Fibroblast of peridontal ligament (primary cell): ENCODE measurements at regions not wholly inside any gene's neighbourhood (a gene's known extent, or its start where the extent isn't known, plus 50 kb on each side); places are given as distances from the start of the nearest gene placed in this dataset.

ENCODE experiments used
- DNase-seq: peaks from one replicate; pipeline ENCODE4 v3.0.0-alpha.2; 2010; ENCODE audit errors: extremely low read depth

- DNase-seq, result no peak
Observed at GRCh38 chr12:65546528-65546927, 268.0 kb downstream of the MSRB3 start.

GRCh38 chr12:65556676-65557437 is 267.4 kb upstream of the HMGA2 start:
- peak; percentile 87 for DNase-seq

GRCh38 chr12:65557438-65558181 is 266.7 kb upstream of the HMGA2 start:
- no peak for DNase-seq

- DNase-seq, result no peak
Observed at GRCh38 chr12:65560286-65560685, 264.0 kb upstream of the HMGA2 start.

- peak; percentile 59 for DNase-seq
Observed at GRCh38 chr12:65561798-65562382, 262.4 kb upstream of the HMGA2 start.

- peak; percentile 99 for DNase-seq
Observed at GRCh38 chr12:65565601-65566560, 258.4 kb upstream of the HMGA2 start.

- peak; percentile 60 for DNase-seq
Observed at GRCh38 chr12:65566751-65567150, 257.5 kb upstream of the HMGA2 start.

DNA sequence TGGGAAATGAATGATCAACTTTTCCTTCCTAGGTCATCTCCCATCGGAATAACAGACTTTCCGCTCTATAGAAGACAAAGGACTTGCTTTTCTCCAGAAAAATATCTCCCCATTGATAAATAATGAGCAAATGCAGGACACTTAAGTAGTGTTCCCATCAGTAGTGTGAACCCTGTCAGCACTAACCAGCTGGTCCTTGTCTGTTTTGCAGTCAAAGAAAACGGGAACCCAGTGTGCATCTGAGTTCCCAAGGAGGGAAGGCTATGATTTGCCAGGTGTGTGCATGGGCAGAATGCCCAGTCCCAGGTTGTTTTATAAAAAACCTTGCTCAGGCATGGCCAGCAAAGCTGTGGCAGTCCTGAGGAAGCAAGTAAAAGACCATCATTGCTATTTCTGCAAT is 256.5 kb upstream of the HMGA2 start:
- no peak for DNase-seq

DNA sequence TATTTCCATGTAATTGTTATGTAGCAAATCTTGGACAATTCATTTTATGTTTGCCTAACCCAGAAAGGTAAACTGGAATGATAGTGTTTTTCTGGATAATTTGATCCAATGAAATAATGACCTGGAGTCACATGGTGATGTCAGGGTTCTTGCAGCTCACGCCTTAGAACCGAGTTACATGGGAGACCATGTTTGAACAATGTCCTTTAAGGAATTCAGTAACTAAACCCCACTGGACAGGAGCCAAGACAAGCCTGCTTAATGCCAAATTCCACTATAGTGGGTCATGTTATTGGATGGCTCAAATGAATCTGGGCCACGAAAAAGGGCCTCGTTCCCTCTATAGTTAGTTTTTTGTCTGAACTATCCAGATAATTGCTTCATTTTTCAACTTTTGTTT is 255.8 kb upstream of the HMGA2 start:
- DNase-seq, result peak; percentile 95

- DNase-seq, result no peak
Observed at GRCh38 chr12:65570451-65571130, 253.7 kb upstream of the HMGA2 start.

GRCh38 chr12:65574867-65575266 is 249.4 kb upstream of the HMGA2 start:
- DNase-seq, result no peak

- DNase-seq, result no peak
Observed at GRCh38 chr12:65584016-65584415, 240.3 kb upstream of the HMGA2 start.

GRCh38 chr12:65585648-65586602 is 238.4 kb upstream of the HMGA2 start:
- DNase-seq, result no peak

DNA sequence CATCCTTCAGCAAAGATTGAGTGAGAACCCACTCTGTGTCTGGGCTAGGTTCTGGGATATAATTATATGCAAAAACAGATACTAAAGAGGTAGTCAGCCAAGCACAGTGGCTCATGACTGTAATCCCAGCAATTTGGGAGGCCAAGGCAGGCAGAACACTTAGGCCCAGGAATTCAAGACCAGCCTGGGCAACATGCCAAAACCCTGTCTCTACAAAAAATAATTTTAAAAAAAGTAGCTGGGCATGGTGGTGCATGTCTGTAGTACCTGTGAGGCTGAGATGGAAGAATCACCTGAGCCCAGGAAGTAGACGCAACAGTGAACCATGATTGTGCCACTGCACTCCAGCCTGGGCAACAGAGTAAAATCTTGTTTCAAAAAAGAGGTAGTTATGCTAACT is 237.5 kb upstream of the HMGA2 start:
- DNase-seq, result no peak

- no peak for DNase-seq
Observed at GRCh38 chr12:65590318-65590717, 234.0 kb upstream of the HMGA2 start.

DNA sequence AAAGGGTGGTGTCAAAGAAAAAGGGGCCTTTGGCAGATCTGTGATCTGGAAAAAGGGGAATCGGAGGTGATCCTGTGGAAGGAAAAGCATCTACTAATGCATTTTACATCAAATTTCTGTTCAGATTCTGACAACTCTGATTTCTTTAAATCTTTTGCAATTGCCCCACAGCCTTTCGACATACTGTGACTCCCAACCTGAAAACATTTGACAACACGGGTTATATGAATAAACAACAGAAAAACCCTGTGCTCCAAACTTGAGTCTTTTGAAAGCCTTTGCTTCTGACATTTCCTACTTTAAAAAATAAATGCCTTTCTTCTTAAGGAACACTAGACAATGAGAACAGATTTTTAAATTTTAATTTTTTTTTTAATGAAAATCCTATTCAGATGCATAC is 231.9 kb upstream of the HMGA2 start:
- peak; percentile 38 for DNase-seq

DNA sequence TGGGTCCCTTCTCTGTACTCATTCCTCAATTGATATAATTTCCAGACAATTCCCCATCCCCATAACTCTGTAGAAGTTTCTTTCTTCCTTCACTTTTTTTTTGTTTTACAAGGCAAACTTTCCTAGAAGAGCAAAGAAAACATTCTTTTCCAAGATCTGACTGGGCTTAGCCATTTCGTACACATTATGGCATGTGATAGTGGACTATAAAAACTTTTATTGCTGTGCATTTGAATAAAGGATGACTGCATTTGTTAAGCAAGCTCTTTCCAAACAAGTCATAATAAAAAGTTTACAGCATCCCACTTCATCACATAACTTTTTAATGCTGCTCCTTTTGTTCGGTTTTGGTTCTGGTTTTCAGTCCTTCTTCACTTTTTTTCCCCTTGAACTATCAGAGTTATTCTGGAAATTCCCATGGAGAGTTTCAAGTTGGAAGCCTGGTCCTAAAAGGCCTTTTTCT is 231.0 kb upstream of the HMGA2 start:
- no peak for DNase-seq

DNA sequence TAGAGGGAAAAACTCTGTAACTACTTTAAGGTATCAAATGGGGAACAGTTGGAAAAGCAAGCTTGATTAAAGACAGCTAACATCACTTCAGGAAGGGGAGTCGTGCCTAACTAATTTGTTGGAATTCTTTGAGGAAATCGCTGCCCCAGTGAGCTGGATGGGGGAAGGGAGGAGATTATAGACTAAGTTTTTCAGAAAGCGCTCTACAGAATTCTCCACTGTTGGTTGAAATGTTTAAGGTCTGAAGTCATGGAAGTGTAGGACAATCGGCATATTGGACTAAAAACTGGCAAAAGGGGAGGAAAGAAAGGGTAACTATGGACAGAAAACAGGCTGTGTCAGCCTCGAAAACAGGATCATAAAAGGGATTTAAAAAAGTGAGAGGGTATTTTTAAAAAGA is 229.9 kb upstream of the HMGA2 start:
- DNase-seq, result no peak

DNA sequence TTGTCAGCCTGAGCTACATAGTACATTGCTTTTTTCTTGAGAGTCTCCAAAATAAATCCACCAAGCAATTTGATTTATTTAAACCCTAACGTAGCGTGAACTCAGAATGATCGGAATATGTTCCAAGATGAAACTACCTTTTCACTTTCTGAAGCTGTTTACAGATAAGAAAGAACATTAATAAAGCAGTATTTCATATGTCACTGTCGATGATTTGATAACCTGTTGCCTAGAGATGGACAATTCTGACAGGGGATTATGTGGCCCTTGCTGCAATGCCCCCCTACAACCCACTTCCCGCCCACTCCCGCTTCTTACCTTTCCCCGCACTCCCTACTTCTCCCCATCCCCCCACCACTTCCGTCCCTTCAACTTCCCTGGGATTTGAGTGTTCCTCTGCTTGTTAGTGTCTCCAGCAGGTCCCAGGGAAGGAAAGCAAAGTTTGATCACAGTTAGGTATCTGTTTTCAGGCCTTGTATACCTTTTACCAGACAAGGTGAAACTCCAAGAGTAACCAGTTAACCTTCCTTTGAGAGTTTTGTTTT is 229.2 kb upstream of the HMGA2 start:
- no peak for DNase-seq
